Vagina (tissue), 2 donors: ENCODE measurements at regions not wholly inside any gene's neighbourhood (a gene's known extent, or its start where the extent isn't known, plus 50 kb on each side); places are given as distances from the start of the nearest gene placed in this dataset.

ENCODE experiments used
- CTCF ChIP-seq, 3 experiments: fragments of 450-650 bp in 2 of 3; fragments of 200-600 bp in 1 of 3; sonication (generic) in 1 of 3; IDR thresholded peaks; one replicate each; pipeline ENCODE4 v1.5.1; 2017 to 2019; ENCODE audit warnings: antibody characterized with exemption in 3 of 3, mild to moderate bottlenecking in 2 of 3, moderate library complexity in 2 of 3
- POLR2AphosphoS5 ChIP-seq, 2 donors: sonication (generic); formaldehyde crosslinking; IDR thresholded peaks; one replicate each; pipeline ENCODE4 v1.9.0; 2017; ENCODE audit warnings: antibody characterized with exemption in 2 of 2, mild to moderate bottlenecking in 2 of 2, low read depth in 1 of 2; ENCODE audit not compliant: insufficient read depth in 1 of 2

GRCh38 chr2:146916914-146917313, 927.9 kb upstream of the ACVR2A start:
- TF ChIP-seq CTCF (IDR thresholded peaks at IDR 0.05) (no peak), POLR2AphosphoS5 (IDR thresholded peaks at IDR 0.05; ENCODE audit: insufficient read depth in 1 of 2, low read depth in 1 of 2) (peak in 1 of 2 donors; percentile 5)
